Right atrium auricular region (tissue), 2 donors: ENCODE measurements at regions not wholly inside any gene's neighbourhood (a gene's known extent, or its start where the extent isn't known, plus 50 kb on each side); places are given as distances from the start of the nearest gene placed in this dataset.

Experiments used
- DNase-seq: peaks from one replicate; pipeline ENCODE4 v3.0.0-alpha.2; 2019; ENCODE audit warnings: low spot score
- H3K27ac ChIP-seq, 2 donors: fragments of 200-600 bp; sonication (generic); 1 replicate in 1 of 2; 2 replicates in 1 of 2; pipeline ENCODE4 v1.5.1; 2016 to 2019
- H3K27me3 ChIP-seq, 2 donors: fragments of 200-600 bp; sonication (generic); one replicate each; pipeline versions ENCODE4 v1.5.1 to v1.6.0; 2017 to 2019
- H3K36me3 ChIP-seq: fragments of 200-600 bp; sonication (generic); one replicate; pipeline ENCODE4 v1.5.1; 2016
- H3K4me1 ChIP-seq, 2 donors: fragments of 200-600 bp; sonication (generic); one replicate each; pipeline versions ENCODE4 v1.5.1 to v1.6.0; 2017 to 2019
- H3K4me3 ChIP-seq, 2 donors: fragments of 200-600 bp; sonication (generic); 1 replicate in 1 of 2; 2 replicates in 1 of 2; pipeline ENCODE4 v1.5.1; 2017 to 2019; ENCODE audit warnings: mild to moderate bottlenecking in 1 of 2, moderate library complexity in 1 of 2
- H3K9me3 ChIP-seq, 2 donors: fragments of 200-600 bp; sonication (generic); one replicate each; pipeline ENCODE4 v1.5.1; 2019
- TF ChIP-seq, protein P1 (sequence below), 2 donors: fragments of 200-600 bp; sonication (generic); IDR thresholded peaks; one replicate each; pipeline ENCODE4 v1.5.1; 2019; ENCODE audit warnings: antibody characterized with exemption in 2 of 2

DNA sequence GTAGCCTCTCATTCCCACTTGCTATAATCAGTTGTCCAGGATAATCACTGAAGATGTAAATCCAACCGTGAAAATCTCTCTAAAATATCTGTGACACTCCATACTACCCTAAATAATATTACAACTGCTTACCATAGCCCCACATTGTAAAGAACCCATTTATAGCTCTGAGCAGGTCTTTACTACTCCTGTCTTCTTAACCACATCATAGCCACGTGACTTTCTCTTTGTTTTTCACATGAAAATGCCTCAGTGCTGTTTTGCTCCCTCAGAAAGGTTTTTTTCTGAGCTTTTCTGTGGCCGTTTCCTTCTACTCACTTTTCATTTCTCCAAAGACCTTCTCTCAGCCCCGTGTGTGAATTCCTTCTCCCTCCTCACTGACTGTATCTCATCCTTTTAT lies 662.2 kb upstream of the ADARB2 start:
- Histone ChIP-seq H3K27ac (no peak overlapping the region), H3K4me1 (no peaks in the 10 kb centered on the region), H3K36me3 (no peaks in the 10 kb centered on the region), H3K9me3 (no peaks in the 10 kb centered on the region), H3K27me3 (no peaks in the 10 kb centered on the region), H3K4me3 (no peak overlapping the region)
- no peak for DNase-seq
- TF ChIP-seq, protein P1, sequence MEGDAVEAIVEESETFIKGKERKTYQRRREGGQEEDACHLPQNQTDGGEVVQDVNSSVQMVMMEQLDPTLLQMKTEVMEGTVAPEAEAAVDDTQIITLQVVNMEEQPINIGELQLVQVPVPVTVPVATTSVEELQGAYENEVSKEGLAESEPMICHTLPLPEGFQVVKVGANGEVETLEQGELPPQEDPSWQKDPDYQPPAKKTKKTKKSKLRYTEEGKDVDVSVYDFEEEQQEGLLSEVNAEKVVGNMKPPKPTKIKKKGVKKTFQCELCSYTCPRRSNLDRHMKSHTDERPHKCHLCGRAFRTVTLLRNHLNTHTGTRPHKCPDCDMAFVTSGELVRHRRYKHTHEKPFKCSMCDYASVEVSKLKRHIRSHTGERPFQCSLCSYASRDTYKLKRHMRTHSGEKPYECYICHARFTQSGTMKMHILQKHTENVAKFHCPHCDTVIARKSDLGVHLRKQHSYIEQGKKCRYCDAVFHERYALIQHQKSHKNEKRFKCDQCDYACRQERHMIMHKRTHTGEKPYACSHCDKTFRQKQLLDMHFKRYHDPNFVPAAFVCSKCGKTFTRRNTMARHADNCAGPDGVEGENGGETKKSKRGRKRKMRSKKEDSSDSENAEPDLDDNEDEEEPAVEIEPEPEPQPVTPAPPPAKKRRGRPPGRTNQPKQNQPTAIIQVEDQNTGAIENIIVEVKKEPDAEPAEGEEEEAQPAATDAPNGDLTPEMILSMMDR (IDR thresholded peaks at IDR 0.05): no peak

DNA sequence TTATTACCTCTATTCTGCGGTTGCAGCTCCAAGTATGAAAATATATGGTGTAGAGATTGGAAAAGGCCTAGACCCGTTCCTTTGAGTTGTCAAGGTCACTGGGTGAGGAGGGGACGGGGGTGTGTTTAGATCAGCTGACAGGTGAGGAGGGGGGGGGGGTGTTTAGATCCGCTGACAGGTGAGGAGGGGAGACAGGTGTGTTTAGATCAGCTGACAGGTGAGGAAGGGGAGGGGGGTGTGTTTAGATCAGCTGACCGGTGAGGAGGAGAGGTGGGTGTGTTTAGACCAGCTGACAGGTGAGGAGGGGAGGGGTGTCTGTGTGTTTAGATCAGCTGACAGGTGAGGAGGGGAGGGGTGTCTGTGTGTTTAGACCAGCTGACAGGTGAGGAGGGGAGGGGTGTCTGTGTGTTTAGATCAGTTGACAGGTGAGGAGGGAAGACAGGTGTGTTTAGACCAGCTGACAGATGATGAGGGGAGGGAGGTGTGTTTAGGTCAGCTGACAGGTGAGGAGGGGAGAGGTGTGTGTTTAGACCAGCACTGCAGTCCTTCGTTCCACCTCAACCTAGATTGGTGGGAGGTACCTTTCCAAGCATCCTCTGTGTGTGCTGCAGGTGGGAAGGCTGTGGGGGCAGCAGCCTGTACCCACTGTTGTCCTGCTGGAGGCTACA lies 655.0 kb upstream of the ADARB2 start:
- H3K9me3 ChIP-seq: no peaks in the 10 kb centered on the region
- H3K27me3 ChIP-seq: no peaks in the 10 kb centered on the region
- H3K4me1 ChIP-seq: no peaks in the 10 kb centered on the region
- TF ChIP-seq, protein P1 (IDR thresholded peaks at IDR 0.05): no peak
- H3K36me3 ChIP-seq: no peaks in the 10 kb centered on the region
- H3K4me3 ChIP-seq: no peak overlapping the region
- no peak overlapping the region for H3K27ac ChIP-seq
- DNase-seq: no peak

DNA sequence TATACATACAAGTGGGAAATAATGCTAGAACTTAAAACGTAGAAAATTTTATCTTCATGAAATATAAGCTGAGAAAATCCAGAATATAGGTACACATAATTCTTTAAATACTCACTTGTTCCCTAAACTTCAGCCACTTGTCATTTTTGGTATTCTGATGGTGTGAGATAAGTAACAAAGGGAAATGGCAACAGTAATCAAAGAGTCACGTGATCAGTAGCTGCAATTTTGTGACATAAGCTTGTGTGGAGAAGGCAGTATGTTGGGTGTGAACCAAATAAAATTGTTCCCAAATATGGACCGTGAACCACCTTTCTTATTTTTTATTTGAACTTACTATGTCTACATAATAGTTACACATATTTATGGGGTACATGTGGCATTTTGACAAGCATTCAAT lies 650.3 kb upstream of the ADARB2 start:
- DNase-seq: no peak
- H3K27me3 ChIP-seq: no peaks in the 10 kb centered on the region
- TF ChIP-seq, protein P1 (IDR thresholded peaks at IDR 0.05): no peak
- no peak overlapping the region for H3K4me3 ChIP-seq
- H3K36me3 ChIP-seq: no peaks in the 10 kb centered on the region
- H3K27ac ChIP-seq: no peak overlapping the region
- no peaks in the 10 kb centered on the region for H3K9me3 ChIP-seq
- no peaks in the 10 kb centered on the region for H3K4me1 ChIP-seq

DNA sequence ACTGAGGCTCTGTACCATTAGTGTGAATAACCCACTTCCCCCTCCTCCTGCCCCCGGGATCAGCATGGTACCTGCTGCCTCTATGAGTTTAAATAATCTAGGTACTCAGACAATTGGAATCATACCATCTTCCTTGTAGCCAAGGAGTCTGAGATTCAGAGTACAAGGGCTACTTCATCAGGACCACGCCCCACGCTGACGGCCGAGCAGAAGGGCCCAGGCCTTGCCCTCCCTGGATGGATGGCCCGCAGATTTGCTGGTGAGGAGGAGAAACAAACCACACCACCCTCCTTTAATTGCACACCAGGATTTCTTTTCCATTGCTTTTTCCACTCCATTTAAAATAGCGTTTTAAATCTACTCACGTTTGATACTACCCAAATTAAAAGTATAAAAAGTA lies 649.9 kb upstream of the ADARB2 start:
- Histone ChIP-seq H3K27me3 (no peaks in the 10 kb centered on the region), H3K36me3 (no peaks in the 10 kb centered on the region), H3K9me3 (no peaks in the 10 kb centered on the region), H3K4me1 (no peaks in the 10 kb centered on the region), H3K4me3 (no peak overlapping the region), H3K27ac (no peak overlapping the region)
- DNase-seq: no peak
- TF ChIP-seq, protein P1 (IDR thresholded peaks at IDR 0.05): no peak

DNA sequence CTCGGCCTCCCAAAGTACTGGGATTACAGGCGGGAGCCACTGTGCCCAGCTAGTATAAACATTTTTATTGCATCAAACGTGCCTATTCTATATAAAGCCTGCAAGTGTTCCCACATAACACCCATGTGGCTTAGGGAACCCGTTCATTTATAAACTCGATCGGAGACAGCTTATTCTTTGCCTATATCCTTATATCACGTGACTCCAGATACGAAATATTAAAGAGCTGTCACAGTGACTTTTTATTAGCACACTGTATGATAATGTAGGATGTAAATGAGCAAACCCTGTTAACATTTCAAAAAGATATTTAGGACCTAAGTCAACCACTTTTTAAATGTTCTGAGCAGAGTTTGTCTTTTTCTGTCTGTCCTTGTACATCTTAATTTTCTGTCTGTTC lies 642.9 kb upstream of the ADARB2 start:
- Histone ChIP-seq H3K4me3 (no peak overlapping the region), H3K27ac (no peak overlapping the region), H3K9me3 (no peaks in the 10 kb centered on the region), H3K27me3 (no peaks in the 10 kb centered on the region), H3K36me3 (no peaks in the 10 kb centered on the region), H3K4me1 (no peaks in the 10 kb centered on the region)
- no peak for DNase-seq
- TF ChIP-seq, protein P1 (IDR thresholded peaks at IDR 0.05): no peak

DNA sequence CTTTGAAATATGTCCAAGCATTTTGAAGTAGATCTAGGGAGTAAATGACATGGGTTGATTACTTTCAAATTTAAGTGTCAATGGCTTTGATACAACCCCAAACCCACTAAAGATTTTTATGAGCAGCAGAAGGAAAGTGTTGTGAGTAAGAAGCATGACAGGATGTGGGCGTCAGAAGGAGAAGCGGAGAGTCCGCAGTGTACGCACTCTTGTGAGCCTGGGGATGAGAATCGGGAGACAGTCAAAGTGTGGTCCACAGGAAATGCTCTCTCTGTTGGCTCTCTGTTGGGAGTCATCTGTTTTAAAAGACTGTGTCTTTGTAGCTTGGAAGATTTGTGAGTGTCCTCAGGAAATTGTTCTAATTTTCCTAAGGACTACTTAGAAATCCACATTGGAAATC lies 629.8 kb upstream of the ADARB2 start:
- no peaks in the 10 kb centered on the region for H3K36me3 ChIP-seq
- no peak for DNase-seq
- H3K9me3 ChIP-seq: peaks cover 0 to 16% of the 10 kb centered on the region in 2 donors
- TF ChIP-seq, protein P1 (IDR thresholded peaks at IDR 0.05): no peak
- H3K27ac ChIP-seq: no peak overlapping the region
- H3K4me1 ChIP-seq: no peaks in the 10 kb centered on the region
- H3K27me3 ChIP-seq: no peaks in the 10 kb centered on the region
- no peak overlapping the region for H3K4me3 ChIP-seq
